H9 (cell line): ENCODE measurements at regions not wholly inside any gene's neighbourhood (a gene's known extent, or its start where the extent isn't known, plus 50 kb on each side); places are given as distances from the start of the nearest gene placed in this dataset.

Source experiments
- DNase-seq: peaks from one replicate; pipeline ENCODE4 v3.0.0-alpha.2; 2017
- H2AFZ ChIP-seq: one replicate; pipeline ENCODE4 v1.6.1; 2013; ENCODE audit warnings: mild to moderate bottlenecking, low read length, control low read depth, moderate library complexity
- H2AK5ac ChIP-seq: 2 replicates; pipeline ENCODE4 v1.6.1; 2013; ENCODE audit warnings: low read length, control low read depth, mixed read lengths; ENCODE audit not compliant: insufficient read length
- H2BK120ac ChIP-seq: one replicate; pipeline ENCODE4 v1.6.1; 2013; ENCODE audit warnings: low read depth, mild to moderate bottlenecking, low read length, control low read depth, inconsistent platforms; ENCODE audit not compliant: poor library complexity, severe bottlenecking
- H2BK12ac ChIP-seq: 2 replicates; pipeline ENCODE4 v1.6.1; 2013; ENCODE audit warnings: low read length, control low read depth, mixed read lengths, low read depth; ENCODE audit not compliant: insufficient read length
- H2BK15ac ChIP-seq: 2 replicates; pipeline ENCODE4 v1.6.1; 2013; ENCODE audit warnings: low read depth, low read length, control low read depth
- H2BK20ac ChIP-seq: one replicate; pipeline ENCODE4 v1.6.1; 2013; ENCODE audit warnings: low read depth, mild to moderate bottlenecking, low read length, control low read depth, inconsistent platforms; ENCODE audit not compliant: poor library complexity, severe bottlenecking
- H2BK5ac ChIP-seq: 2 replicates; pipeline ENCODE4 v1.6.1; 2013; ENCODE audit warnings: low read length, control low read depth, mixed read lengths; ENCODE audit not compliant: insufficient read length
- H3K14ac ChIP-seq: 2 replicates; pipeline ENCODE4 v1.6.1; 2013; ENCODE audit warnings: low read length, control low read depth; ENCODE audit not compliant: insufficient read depth
- H3K18ac ChIP-seq: 2 replicates; pipeline ENCODE4 v1.6.1; 2013; ENCODE audit warnings: low read depth, mild to moderate bottlenecking, mixed read lengths, low read length, control low read depth; ENCODE audit not compliant: insufficient read length
- H3K23ac ChIP-seq: 2 replicates; pipeline ENCODE4 v1.6.1; 2013; ENCODE audit warnings: low read length, control low read depth, mixed read lengths, low read depth; ENCODE audit not compliant: insufficient read length
- H3K23me2 ChIP-seq: 2 replicates; pipeline ENCODE4 v1.6.1; 2013; ENCODE audit warnings: low read depth, mild to moderate bottlenecking, mixed read lengths, low read length, control low read depth; ENCODE audit not compliant: insufficient read length, poor library complexity, severe bottlenecking
- H3K27ac ChIP-seq: 2 replicates; pipeline ENCODE4 v1.5.1; 2013; ENCODE audit warnings: low read length, control low read depth, mixed read lengths, low read depth; ENCODE audit not compliant: insufficient read length
- H3K27me3 ChIP-seq: 2 replicates; pipeline ENCODE4 v1.6.1; 2013; ENCODE audit warnings: low read length, control low read depth, inconsistent platforms; ENCODE audit not compliant: insufficient read depth
- H3K4ac ChIP-seq: 2 replicates; pipeline ENCODE4 v1.6.1; 2013; ENCODE audit warnings: low read depth, mild to moderate bottlenecking, control low read depth, inconsistent platforms, low read length, moderate library complexity
- H3K4me1 ChIP-seq: 2 replicates; pipeline ENCODE4 v1.6.1; 2013; ENCODE audit warnings: low read length, control low read depth, inconsistent platforms; ENCODE audit not compliant: insufficient read depth
- H3K4me2 ChIP-seq: 2 replicates; pipeline ENCODE4 v1.6.1; 2013; ENCODE audit warnings: low read length, control low read depth, mixed read lengths; ENCODE audit not compliant: insufficient read length, insufficient read depth
- H3K56ac ChIP-seq: 2 replicates; pipeline ENCODE4 v1.6.1; 2013; ENCODE audit warnings: low read depth, mild to moderate bottlenecking, mixed read lengths, low read length, control low read depth; ENCODE audit not compliant: insufficient read length
- H3K79me1 ChIP-seq: 2 replicates; pipeline ENCODE4 v1.6.1; 2013; ENCODE audit warnings: low read depth, mild to moderate bottlenecking, moderate library complexity, low read length, control low read depth, inconsistent platforms; ENCODE audit not compliant: insufficient read depth, poor library complexity, severe bottlenecking
- H3K79me2 ChIP-seq: 2 replicates; pipeline ENCODE4 v1.6.1; 2013; ENCODE audit warnings: low read length, control low read depth, inconsistent platforms; ENCODE audit not compliant: insufficient read depth
- H3K9ac ChIP-seq: 2 replicates; pipeline ENCODE4 v1.6.1; 2013; ENCODE audit warnings: low read length, control low read depth, mixed read lengths; ENCODE audit not compliant: insufficient read length; ENCODE audit errors: extremely low read depth
- H3K9me3 ChIP-seq: one replicate; pipeline ENCODE4 v1.6.1; 2013; ENCODE audit warnings: low read depth, low read length, inconsistent platforms; ENCODE audit not compliant: control insufficient read depth
- H3T11ph ChIP-seq: one replicate; pipeline ENCODE4 v1.6.1; 2013; ENCODE audit warnings: mild to moderate bottlenecking, low read length, control low read depth, inconsistent platforms
- H4K20me1 ChIP-seq: one replicate; pipeline ENCODE4 v1.6.1; 2013; ENCODE audit not compliant: control insufficient read depth, insufficient read length, insufficient read depth
- H4K5ac ChIP-seq: 2 replicates; pipeline ENCODE4 v1.6.1; 2013; ENCODE audit warnings: low read depth, mild to moderate bottlenecking, mixed read lengths, low read length, control low read depth; ENCODE audit not compliant: insufficient read length
- H4K8ac ChIP-seq: replicated peaks from 2 replicates; pipeline ENCODE4 v1.6.1; 2013; ENCODE audit warnings: low read length, control low read depth, mixed read lengths, low read depth; ENCODE audit not compliant: insufficient read length
- H4K91ac ChIP-seq: 2 replicates; pipeline ENCODE4 v1.6.1; 2013; ENCODE audit warnings: low read depth, mild to moderate bottlenecking, moderate library complexity, mixed read lengths, low read length, control low read depth; ENCODE audit not compliant: insufficient read length
- H3K27ac Mint-ChIP-seq, 3 experiments: 2 replicates in 2 of 3; 3 replicates in 1 of 3; pipeline ENCODE4 v1.8.0; 2020 to 2021; ENCODE audit warnings: mixed read lengths in 3 of 3, mild to moderate bottlenecking in 1 of 3, moderate library complexity in 1 of 3
- H3K27me3 Mint-ChIP-seq: 2 replicates; pipeline ENCODE4 v1.8.0; 2021; ENCODE audit warnings: low read depth, mild to moderate bottlenecking, moderate library complexity, mixed read lengths
- H3K36me3 Mint-ChIP-seq, 3 experiments: 2 replicates in 2 of 3; 3 replicates in 1 of 3; pipeline ENCODE4 v1.8.0; 2020 to 2021; ENCODE audit warnings: low read depth in 3 of 3, mixed read lengths in 3 of 3; ENCODE audit not compliant: insufficient read depth in 1 of 3
- H3K4me1 Mint-ChIP-seq, 2 experiments: 2 replicates each; pipeline ENCODE4 v1.8.0; 2020; ENCODE audit warnings: mixed read lengths in 2 of 2
- H3K4me3 Mint-ChIP-seq, 2 experiments: 2 replicates in 1 of 2; 3 replicates in 1 of 2; pipeline ENCODE4 v1.8.0; 2020 to 2021; ENCODE audit warnings: mild to moderate bottlenecking in 2 of 2, mixed read lengths in 2 of 2, moderate library complexity in 1 of 2
- H3K9me3 Mint-ChIP-seq, 2 experiments: 2 replicates in 1 of 2; 3 replicates in 1 of 2; pipeline ENCODE4 v1.8.0; 2020; ENCODE audit warnings: mild to moderate bottlenecking in 2 of 2, mixed read lengths in 2 of 2, moderate library complexity in 1 of 2
- WGBS: extraction: QIAGEN DNeasy Blood & Tissue Kit; methylation state at CpG from one replicate; pipeline ENCODE4 v1.1.7; 2013; ENCODE audit warnings: missing lambda C conversion rate, low lambda C conversion rate, mixed read lengths; ENCODE audit not compliant: insufficient read length; ENCODE audit errors: extremely low coverage; 5-methylcytosine and 5-hydroxymethylcytosine counted together
- TF ChIP-seq, protein P1 (sequence below): fragments of 200-600 bp; sonication (generic); conservative IDR thresholded peaks from 3 replicates; pipeline ENCODE4 v1.8.0; 2021; ENCODE audit warnings: antibody characterized with exemption, mild to moderate bottlenecking

DNA sequence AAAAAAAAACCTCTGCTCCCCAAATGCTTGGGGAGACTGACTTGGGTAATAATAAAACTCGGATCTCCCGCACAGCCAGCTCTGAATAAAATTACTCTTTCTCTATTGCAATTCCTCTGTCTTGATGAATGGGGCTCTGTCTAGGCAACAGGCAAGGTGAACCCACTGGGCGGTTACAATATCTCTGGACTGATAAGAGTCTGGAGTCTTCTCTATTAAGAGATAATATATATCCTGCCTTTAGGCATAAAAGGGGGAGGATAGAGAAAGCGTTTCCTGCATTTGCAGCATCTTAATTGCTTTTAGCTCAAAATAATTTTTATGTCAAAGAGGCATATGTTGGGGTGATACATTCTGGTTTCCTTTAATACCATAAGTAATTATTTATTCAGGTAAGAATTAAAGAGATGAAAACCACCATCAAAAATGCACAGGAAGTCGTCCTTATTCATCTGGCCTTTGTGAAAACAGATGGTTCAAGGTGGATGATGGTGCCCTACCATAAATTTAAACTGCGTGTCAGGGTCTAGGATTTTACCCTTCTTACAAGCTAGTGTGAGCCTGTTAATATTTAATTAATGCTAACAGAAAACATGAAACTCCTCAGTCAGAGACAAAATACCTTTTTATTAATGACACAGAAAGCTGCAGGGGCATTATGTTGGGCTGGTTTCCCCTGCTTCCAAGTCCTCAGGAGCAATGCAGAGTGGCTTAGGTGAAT lies 736.8 kb downstream of the SOCS6 start:
- no peak overlapping the region for H4K5ac ChIP-seq
- no peak overlapping the region for H3K23ac ChIP-seq
- H3K14ac ChIP-seq = no peak overlapping the region
- H3K4me2 ChIP-seq = no peak overlapping the region
- no peak overlapping the region for H3K27ac Mint-ChIP-seq
- peaks cover 2% of the 10 kb centered on the region; the same call in 1 of the 2 replicates for H3K27me3 Mint-ChIP-seq
- no peak overlapping the region for H3K56ac ChIP-seq
- no peaks in the 10 kb centered on the region for H3K27me3 ChIP-seq
- no peaks in the 10 kb centered on the region for H3K79me2 ChIP-seq
- no peak overlapping the region for H2BK5ac ChIP-seq
- H2BK20ac ChIP-seq = no peak overlapping the region
- no peak overlapping the region for H3K9ac ChIP-seq
- H3K4me1 ChIP-seq = no peaks in the 10 kb centered on the region
- no peak overlapping the region for H2BK120ac ChIP-seq
- no peak overlapping the region for H4K91ac ChIP-seq
- no peaks in the 10 kb centered on the region for H4K20me1 ChIP-seq
- no peak overlapping the region for H2AFZ ChIP-seq
- no CpG with 5 or more reads among the region's 6 CpGs for WGBS
- H3K9me3 Mint-ChIP-seq = peaks cover 0 to 2% of the 10 kb centered on the region in 2 experiments; a peak in 3 of 5 replicates
- H2BK12ac ChIP-seq = no peak overlapping the region
- H3K79me1 ChIP-seq = no peaks in the 10 kb centered on the region
- H4K8ac ChIP-seq = no peak overlapping the region
- H3K9me3 ChIP-seq = no peaks in the 10 kb centered on the region
- H3K4me3 Mint-ChIP-seq = no peak overlapping the region
- no peak for DNase-seq
- no peak overlapping the region for H3T11ph ChIP-seq
- no peak overlapping the region for H3K4ac ChIP-seq
- TF ChIP-seq, protein P1, sequence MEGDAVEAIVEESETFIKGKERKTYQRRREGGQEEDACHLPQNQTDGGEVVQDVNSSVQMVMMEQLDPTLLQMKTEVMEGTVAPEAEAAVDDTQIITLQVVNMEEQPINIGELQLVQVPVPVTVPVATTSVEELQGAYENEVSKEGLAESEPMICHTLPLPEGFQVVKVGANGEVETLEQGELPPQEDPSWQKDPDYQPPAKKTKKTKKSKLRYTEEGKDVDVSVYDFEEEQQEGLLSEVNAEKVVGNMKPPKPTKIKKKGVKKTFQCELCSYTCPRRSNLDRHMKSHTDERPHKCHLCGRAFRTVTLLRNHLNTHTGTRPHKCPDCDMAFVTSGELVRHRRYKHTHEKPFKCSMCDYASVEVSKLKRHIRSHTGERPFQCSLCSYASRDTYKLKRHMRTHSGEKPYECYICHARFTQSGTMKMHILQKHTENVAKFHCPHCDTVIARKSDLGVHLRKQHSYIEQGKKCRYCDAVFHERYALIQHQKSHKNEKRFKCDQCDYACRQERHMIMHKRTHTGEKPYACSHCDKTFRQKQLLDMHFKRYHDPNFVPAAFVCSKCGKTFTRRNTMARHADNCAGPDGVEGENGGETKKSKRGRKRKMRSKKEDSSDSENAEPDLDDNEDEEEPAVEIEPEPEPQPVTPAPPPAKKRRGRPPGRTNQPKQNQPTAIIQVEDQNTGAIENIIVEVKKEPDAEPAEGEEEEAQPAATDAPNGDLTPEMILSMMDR = no peak
- no peak overlapping the region for H3K27ac ChIP-seq
- H2BK15ac ChIP-seq = no peak overlapping the region
- no peak overlapping the region for H2AK5ac ChIP-seq
- H3K18ac ChIP-seq = no peak overlapping the region
- no peaks in the 10 kb centered on the region for H3K23me2 ChIP-seq
- H3K4me1 Mint-ChIP-seq = no peaks in the 10 kb centered on the region
- peaks cover 6 to 8% (median 7%) of the 10 kb centered on the region in 3 experiments; a peak in 4 of 7 replicates for H3K36me3 Mint-ChIP-seq
